CD14-positive monocyte (primary cell): ENCODE measurements at regions not wholly inside any gene's neighbourhood (a gene's known extent, or its start where the extent isn't known, plus 50 kb on each side); places are given as distances from the start of the nearest gene placed in this dataset.

Experiments
- DNase-seq, 3 donors: peaks; one replicate each; pipeline ENCODE4 v3.0.0-alpha.2; 2011 to 2022
- H2AFZ ChIP-seq: 2 replicates; pipeline ENCODE4 v1.6.0; 2012; ENCODE audit warnings: mild to moderate bottlenecking, low read depth, low read length, inconsistent platforms; ENCODE audit not compliant: insufficient read depth, poor library complexity, severe bottlenecking
- H3K27ac ChIP-seq, 2 donors: 1 replicate in 1 of 2; 2 replicates in 1 of 2; pipeline ENCODE4 v1.5.1; 2012 to 2013; ENCODE audit warnings: low read length in 2 of 2, control low read depth in 1 of 2, inconsistent platforms in 1 of 2, low read depth in 1 of 2, mild to moderate bottlenecking in 1 of 2
- H3K27me3 ChIP-seq, 2 donors: one replicate each; pipeline versions ENCODE4 v1.6.0 to v1.6.1; 2011 to 2013; ENCODE audit warnings: low read length in 2 of 2; ENCODE audit not compliant: control insufficient read depth in 2 of 2, insufficient read depth in 2 of 2
- H3K36me3 ChIP-seq, 2 donors: replicated peaks in 1 of 2; 1 replicate in 1 of 2; 2 replicates in 1 of 2; pipeline versions ENCODE4 v1.5.1 to v1.6.1; 2012 to 2013; ENCODE audit warnings: low read length in 2 of 2, control low read depth in 1 of 2, inconsistent platforms in 1 of 2, mild to moderate bottlenecking in 1 of 2; ENCODE audit not compliant: insufficient read depth in 2 of 2, control insufficient read depth in 1 of 2
- H3K4me1 ChIP-seq, 2 donors: 1 replicate in 1 of 2; 2 replicates in 1 of 2; pipeline versions ENCODE4 v1.5.1 to v1.6.1; 2012 to 2013; ENCODE audit warnings: low read length in 2 of 2, control low read depth in 1 of 2, inconsistent platforms in 1 of 2, mild to moderate bottlenecking in 1 of 2, moderate library complexity in 1 of 2; ENCODE audit not compliant: insufficient read depth in 2 of 2, control insufficient read depth in 1 of 2
- H3K4me2 ChIP-seq: replicated peaks from 2 replicates; pipeline ENCODE3; 2012; ENCODE audit warnings: low read length, moderate library complexity, mild to moderate bottlenecking; ENCODE audit not compliant: poor library complexity, severe bottlenecking; ENCODE audit errors: extremely low read depth
- H3K4me3 ChIP-seq, 3 experiments: fragments of 200-600 bp in 1 of 3; sonication (generic) in 1 of 3; replicated peaks in 1 of 3; 1 replicate in 2 of 3; 2 replicates in 1 of 3; pipeline ENCODE4 v1.5.1; 2011 to 2013; ENCODE audit warnings: low read length in 3 of 3, mild to moderate bottlenecking in 3 of 3, control low read depth in 2 of 3, low read depth in 2 of 3, inconsistent platforms in 1 of 3, moderate library complexity in 1 of 3
- H3K79me2 ChIP-seq: 2 replicates; pipeline ENCODE4 v1.6.0; 2012; ENCODE audit warnings: mild to moderate bottlenecking, control low read depth, inconsistent platforms, low read length, moderate library complexity; ENCODE audit not compliant: insufficient read depth
- H3K9ac ChIP-seq: 2 replicates; pipeline ENCODE4 v1.6.0; 2017; ENCODE audit warnings: low read length, mild to moderate bottlenecking; ENCODE audit not compliant: insufficient read depth, poor library complexity, severe bottlenecking
- H3K9me3 ChIP-seq, 2 donors: replicated peaks in 1 of 2; 1 replicate in 1 of 2; 2 replicates in 1 of 2; pipeline versions ENCODE4 v1.5.1 to v1.6.1; 2012 to 2013; ENCODE audit warnings: low read length in 2 of 2, control low read depth in 1 of 2; ENCODE audit not compliant: control insufficient read depth in 1 of 2, insufficient read depth in 1 of 2
- H4K20me1 ChIP-seq: 2 replicates; pipeline ENCODE4 v1.6.0; 2012; ENCODE audit warnings: mild to moderate bottlenecking, low read length, control low read depth, moderate library complexity; ENCODE audit not compliant: insufficient read depth
- H3K27ac Mint-ChIP-seq, 7 donors: one replicate each; pipeline ENCODE4 v1.8.0; 2020; ENCODE audit warnings: mild to moderate bottlenecking in 7 of 7, mixed read lengths in 7 of 7, moderate library complexity in 6 of 7, inconsistent platforms in 2 of 7
- H3K27me3 Mint-ChIP-seq, 3 donors: one replicate each; pipeline ENCODE4 v1.8.0; 2021 to 2022; ENCODE audit warnings: low read depth in 3 of 3, mild to moderate bottlenecking in 3 of 3, mixed read lengths in 3 of 3, moderate library complexity in 3 of 3, inconsistent platforms in 1 of 3
- H3K36me3 Mint-ChIP-seq, 2 donors: one replicate each; pipeline ENCODE4 v1.8.0; 2020; ENCODE audit warnings: mixed read lengths in 2 of 2, inconsistent platforms in 1 of 2, mild to moderate bottlenecking in 1 of 2
- H3K4me1 Mint-ChIP-seq: one replicate; pipeline ENCODE4 v1.8.0; 2020; ENCODE audit warnings: mild to moderate bottlenecking, mixed read lengths
- H3K4me3 Mint-ChIP-seq, 2 donors: one replicate each; pipeline ENCODE4 v1.8.0; 2020; ENCODE audit warnings: mild to moderate bottlenecking in 2 of 2, mixed read lengths in 2 of 2, moderate library complexity in 1 of 2
- H3K9me3 Mint-ChIP-seq, 7 donors: one replicate each; pipeline ENCODE4 v1.8.0; 2020 to 2022; ENCODE audit warnings: mixed read lengths in 7 of 7, mild to moderate bottlenecking in 6 of 7, moderate library complexity in 6 of 7, inconsistent platforms in 2 of 7
- CTCF ChIP-seq: fragments of 200-600 bp; IDR thresholded peaks from one replicate; pipeline ENCODE4 v1.8.0; 2022; ENCODE audit warnings: antibody characterized with exemption, mild to moderate bottlenecking
- WGBS: methylation state at CpG from one replicate; pipeline ENCODE4 v1.1.5; 2013; ENCODE audit warnings: missing lambda C conversion rate; ENCODE audit not compliant: insufficient coverage; 5-methylcytosine and 5-hydroxymethylcytosine counted together
- intact Hi-C, 2 donors: fragments of 100-400 bp; cut with micrococcal nuclease; formaldehyde crosslinking; loops; one replicate each; pipeline versions ENCODE4 v1.15.0 to v1.15.1; 2023

GRCh38 chr6:2432292-2432691 is 186.9 kb upstream of the GMDS start:
- Mint-ChIP-seq H3K27ac (no peak overlapping the region), H3K4me3 (no peak overlapping the region), H3K9me3 (peaks cover 0 to 2% (median 0%) of the 10 kb centered on the region in 7 donors), H3K4me1 (peaks cover 6% of the 10 kb centered on the region), H3K27me3 (peaks cover 0 to 3% (median 2%) of the 10 kb centered on the region in 3 donors), H3K36me3 (no peaks in the 10 kb centered on the region)
- intact Hi-C loops: no loop called here
- H3K27me3 ChIP-seq: no peaks in the 10 kb centered on the region
- no peak for DNase-seq
- H3K4me2 ChIP-seq: no peak overlapping the region
- H3K36me3 ChIP-seq: no peaks in the 10 kb centered on the region
- no peak overlapping the region for H3K27ac ChIP-seq
- H3K9me3 ChIP-seq: no peaks in the 10 kb centered on the region
- no peaks in the 10 kb centered on the region for H4K20me1 ChIP-seq
- H3K9ac ChIP-seq: no peak overlapping the region
- H3K79me2 ChIP-seq: no peaks in the 10 kb centered on the region
- 93% methylated on average over 2 of the region's 5 CpGs for WGBS
- H2AFZ ChIP-seq: no peak overlapping the region
- H3K4me1 ChIP-seq: no peaks in the 10 kb centered on the region
- no peak for TF ChIP-seq CTCF
- H3K4me3 ChIP-seq: no peak overlapping the region

- no peaks in the 10 kb centered on the region for H3K4me1 ChIP-seq
- H3K27ac ChIP-seq: no peak overlapping the region
- H3K4me3 ChIP-seq: no peak overlapping the region
- Mint-ChIP-seq H3K4me3 (no peak overlapping the region), H3K9me3 (peaks cover 0 to 2% (median 0%) of the 10 kb centered on the region in 7 donors), H3K27ac (no peak overlapping the region), H3K27me3 (peaks cover 0 to 3% (median 2%) of the 10 kb centered on the region in 3 donors), H3K4me1 (peaks cover 6% of the 10 kb centered on the region), H3K36me3 (peaks cover 0 to 2% of the 10 kb centered on the region in 2 donors)
- no peaks in the 10 kb centered on the region for H4K20me1 ChIP-seq
- DNase-seq: no peak
- intact Hi-C loops: no loop called here
- no peaks in the 10 kb centered on the region for H3K36me3 ChIP-seq
- H3K27me3 ChIP-seq: no peaks in the 10 kb centered on the region
- H3K79me2 ChIP-seq: no peaks in the 10 kb centered on the region
- no peaks in the 10 kb centered on the region for H3K9me3 ChIP-seq
- H3K9ac ChIP-seq: no peak overlapping the region
- no peak overlapping the region for H3K4me2 ChIP-seq
- H2AFZ ChIP-seq: no peak overlapping the region
- 96% methylated on average over 2 of the region's 3 CpGs for WGBS
- no peak for TF ChIP-seq CTCF
Measured at GRCh38 chr6:2430612-2431011, 185.2 kb upstream of the GMDS start.
